ENCODE measurements at regions not wholly inside any gene's neighbourhood (a gene's known extent, or its start where the extent isn't known, plus 50 kb on each side); places are given as distances from the start of the nearest gene placed in this dataset.

- no peak for TF ChIP-seq EP300 (IDR thresholded peaks at IDR 0.05)
- TF ChIP-seq, protein P1, sequence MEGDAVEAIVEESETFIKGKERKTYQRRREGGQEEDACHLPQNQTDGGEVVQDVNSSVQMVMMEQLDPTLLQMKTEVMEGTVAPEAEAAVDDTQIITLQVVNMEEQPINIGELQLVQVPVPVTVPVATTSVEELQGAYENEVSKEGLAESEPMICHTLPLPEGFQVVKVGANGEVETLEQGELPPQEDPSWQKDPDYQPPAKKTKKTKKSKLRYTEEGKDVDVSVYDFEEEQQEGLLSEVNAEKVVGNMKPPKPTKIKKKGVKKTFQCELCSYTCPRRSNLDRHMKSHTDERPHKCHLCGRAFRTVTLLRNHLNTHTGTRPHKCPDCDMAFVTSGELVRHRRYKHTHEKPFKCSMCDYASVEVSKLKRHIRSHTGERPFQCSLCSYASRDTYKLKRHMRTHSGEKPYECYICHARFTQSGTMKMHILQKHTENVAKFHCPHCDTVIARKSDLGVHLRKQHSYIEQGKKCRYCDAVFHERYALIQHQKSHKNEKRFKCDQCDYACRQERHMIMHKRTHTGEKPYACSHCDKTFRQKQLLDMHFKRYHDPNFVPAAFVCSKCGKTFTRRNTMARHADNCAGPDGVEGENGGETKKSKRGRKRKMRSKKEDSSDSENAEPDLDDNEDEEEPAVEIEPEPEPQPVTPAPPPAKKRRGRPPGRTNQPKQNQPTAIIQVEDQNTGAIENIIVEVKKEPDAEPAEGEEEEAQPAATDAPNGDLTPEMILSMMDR (IDR thresholded peaks at IDR 0.05) = no peak
- no peak for TF ChIP-seq POLR2A (IDR thresholded peaks at IDR 0.05)
These were observed 165.1 kb upstream of the ATP10A start for GRCh38 chr15:26028086-26028740.
